HG02588 (cell line): ENCODE measurements at regions not wholly inside any gene's neighbourhood (a gene's known extent, or its start where the extent isn't known, plus 50 kb on each side); places are given as distances from the start of the nearest gene placed in this dataset.
"Not testable (repeated sequence)": the region's sequence is repeated elsewhere in the genome, so short reads cannot be mapped to it uniquely, and the experiment has no call there.

Source experiments
- ATAC-seq: cut with Tn5 transposase; IDR thresholded peaks from one replicate; pipeline ENCODE4 v1.9.1; 2021; ENCODE audit warnings: mild to moderate bottlenecking, moderate library complexity; ENCODE audit not compliant: unreplicated experiment

DNA sequence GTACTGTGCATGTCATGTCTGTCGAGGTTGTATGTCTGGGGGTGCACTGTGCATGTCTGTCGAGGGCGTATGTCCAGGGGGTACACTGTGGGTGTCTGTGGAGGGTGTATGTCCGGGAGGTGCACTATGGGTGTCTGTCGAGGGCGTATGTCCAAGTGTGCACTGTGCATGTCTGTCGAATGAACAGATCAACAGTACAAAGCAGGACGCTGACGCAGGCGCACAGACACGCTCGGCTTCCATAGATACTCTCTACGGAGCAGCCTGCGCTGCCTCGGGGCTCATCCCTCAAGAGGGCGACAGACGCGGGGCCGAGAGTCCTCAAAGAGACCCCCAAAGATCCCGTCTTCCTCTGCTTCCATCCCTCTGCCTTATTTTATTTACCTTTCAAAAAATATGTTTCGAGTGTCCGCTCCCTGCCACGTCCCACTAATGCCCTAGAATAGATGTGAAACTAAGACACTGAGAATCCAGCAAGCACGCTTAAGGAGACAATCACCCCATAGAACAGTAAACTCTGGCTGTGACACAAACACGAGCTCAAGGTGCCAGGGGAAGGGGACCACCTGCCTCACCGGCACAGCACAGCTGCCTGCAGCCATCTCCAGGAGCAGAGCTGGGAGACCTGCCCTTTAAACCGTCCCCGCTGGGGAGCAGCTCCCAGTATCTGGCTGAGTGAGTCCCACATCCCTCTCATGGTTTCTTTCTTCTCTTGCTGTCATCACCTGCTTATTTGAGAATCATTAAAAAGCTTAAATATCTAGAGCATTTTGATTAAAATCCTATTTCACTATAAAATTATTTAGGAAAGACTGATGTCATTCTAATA is 250.5 kb upstream of the MYT1L start:
- ATAC-seq = no peak

DNA sequence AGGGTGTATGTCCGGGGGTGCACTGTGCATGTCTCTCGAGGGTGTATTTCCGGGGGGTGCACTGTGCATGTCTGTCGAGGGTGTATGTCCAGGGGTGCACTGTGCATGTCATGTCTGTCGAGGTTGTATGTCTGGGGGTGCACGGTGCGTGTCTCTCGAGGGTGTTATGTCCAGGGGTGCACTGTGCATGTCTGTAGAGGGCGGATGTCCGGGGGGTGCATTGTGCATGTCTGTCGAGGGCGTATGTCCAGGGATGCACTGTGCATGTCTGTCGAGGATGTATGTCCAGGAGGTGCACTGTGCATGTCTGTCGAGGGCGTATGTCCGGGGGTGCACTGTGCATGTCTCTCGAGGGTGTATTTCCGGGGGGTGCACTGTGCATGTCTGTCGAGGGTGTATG is 249.8 kb upstream of the MYT1L start:
- ATAC-seq = not testable (repeated sequence)

DNA sequence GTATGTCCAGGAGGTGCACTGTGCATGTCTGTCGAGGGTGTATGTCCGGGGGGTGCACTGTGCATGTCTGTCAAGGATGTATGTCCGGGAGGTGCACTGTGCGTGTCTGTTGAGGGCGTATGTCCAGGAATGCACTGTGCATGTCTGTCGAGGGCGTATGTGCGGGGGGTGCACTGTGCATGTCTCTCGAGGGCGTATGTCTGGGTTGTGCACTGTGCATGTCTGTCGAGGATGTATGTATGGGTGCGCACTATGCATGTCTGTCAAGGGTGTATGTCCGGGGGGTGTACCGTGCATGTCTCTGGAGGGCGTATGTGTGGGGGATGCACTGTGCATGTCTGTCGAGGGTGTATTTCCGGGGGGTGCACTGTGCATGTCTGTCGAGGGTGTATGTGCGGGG is 249.3 kb upstream of the MYT1L start:
- no peak for ATAC-seq

DNA sequence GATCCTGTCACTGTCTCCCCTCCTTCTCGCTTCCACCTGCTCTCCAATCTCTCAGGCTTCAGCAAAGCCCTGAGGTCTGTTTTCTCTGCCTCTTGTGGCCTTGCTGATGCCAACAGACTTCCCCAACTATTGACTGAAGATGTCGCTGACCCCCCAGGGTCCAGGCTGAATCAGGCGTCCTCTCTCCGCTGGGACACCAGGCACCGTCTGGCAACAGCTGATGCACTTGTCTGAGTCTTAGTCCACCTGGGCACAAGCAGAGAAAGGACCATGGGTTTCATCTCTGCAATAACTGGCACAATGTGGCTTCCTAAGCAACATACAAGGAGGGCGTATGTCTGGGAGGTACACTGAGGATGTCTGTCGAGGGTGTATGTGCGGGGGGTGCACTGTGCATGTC is 248.7 kb upstream of the MYT1L start:
- ATAC-seq = no peak

DNA sequence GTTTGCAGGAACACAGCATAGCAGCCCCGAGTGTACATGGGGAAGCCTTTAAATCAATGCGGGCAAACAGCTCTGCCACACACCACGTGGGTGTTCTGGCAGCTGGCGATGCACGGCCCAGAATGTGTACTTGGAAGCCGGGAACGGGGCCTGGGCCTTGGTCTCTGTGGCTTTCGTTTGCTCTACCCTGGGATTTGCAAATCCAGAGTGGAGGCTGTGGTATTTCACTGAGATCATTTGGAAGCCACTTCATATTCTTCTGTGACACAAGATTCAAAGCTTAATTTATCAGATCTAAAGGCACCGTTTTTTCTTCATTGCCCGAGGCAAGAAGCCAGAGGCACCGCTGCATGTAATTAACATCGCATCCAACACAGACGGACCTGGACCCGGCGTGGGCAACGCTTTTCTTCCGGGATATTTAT is 246.3 kb upstream of the MYT1L start:
- ATAC-seq = no peak

DNA sequence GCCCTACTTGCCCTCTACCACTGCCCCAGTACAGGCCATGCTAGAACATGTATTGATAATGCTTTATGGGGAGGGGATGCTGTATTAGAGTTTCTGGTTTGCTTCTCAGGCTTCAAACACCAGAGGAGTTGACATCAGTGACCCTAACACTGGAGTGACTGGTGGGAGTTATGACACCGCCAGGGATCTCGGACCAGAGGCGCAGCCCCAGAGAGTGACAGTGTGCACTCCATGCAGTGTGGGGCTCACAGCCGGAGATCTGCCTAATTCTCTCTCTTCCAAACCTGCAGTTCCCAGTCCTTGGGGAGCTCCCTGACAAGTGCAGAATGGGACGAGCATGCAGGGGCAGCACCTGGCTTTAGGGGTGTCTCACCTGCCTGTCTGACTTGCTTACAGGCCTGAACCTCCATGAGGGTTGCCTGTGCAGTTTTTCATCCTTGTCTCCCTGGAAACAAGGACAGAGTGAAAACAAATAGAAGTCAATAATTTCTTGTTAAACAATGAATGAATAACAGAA is 244.9 kb upstream of the MYT1L start:
- ATAC-seq = no peak

DNA sequence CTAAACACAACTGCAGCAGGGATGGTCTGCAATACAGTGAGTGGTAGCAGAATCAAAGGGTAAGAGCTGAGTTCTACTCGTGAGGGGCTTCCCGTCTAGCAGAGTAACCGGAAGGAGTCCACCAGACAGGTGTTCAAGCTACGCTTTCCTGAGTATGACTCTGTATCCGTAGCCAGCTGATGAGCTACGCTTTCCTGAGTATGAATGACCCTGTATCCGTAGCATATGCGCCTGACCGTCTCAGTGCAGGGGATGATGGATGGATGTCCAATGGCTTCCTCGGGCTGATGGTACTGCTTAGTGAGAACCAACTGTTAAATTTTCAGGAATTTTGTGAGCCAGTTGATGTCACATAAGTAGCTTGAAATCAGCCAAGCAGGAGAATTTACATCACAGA is 244.1 kb upstream of the MYT1L start:
- no peak for ATAC-seq

DNA sequence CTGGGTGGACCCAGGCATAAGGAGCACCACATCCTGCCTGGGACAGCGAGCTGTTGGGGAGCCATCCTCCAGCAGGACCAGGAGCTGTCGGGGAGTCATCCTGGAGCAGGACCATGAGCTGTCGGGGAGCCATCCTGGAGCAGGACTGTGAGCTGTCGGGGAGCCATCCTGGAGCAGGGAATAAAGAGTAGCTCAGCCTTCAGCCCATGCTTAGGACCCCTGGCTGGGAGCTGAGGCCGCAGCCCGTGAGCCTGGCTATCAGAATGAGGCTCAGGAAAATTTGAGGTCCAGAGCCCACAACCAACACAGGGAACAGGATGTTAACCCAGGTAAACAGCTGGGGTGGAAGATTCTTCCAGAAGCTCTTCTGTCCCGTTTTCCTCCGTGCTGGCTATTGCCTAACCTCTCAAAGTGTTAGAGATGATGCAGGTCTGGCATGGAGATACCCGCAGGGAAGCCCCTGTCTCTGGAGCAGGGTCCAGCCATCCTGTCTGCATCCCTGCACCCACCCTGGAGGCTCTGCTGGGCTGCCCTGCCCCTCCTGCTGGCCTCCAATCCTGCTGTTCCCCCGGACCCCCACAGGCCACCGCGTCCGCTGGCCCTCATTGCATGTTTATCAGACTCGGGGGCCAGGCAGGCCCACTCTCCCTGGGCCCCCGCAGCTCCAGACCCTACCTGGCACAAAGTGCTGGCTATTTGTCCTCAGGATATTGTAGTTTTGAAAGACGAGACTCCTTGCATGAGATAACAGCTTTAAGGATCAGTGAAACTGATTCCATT is 243.5 kb upstream of the MYT1L start:
- no peak for ATAC-seq

DNA sequence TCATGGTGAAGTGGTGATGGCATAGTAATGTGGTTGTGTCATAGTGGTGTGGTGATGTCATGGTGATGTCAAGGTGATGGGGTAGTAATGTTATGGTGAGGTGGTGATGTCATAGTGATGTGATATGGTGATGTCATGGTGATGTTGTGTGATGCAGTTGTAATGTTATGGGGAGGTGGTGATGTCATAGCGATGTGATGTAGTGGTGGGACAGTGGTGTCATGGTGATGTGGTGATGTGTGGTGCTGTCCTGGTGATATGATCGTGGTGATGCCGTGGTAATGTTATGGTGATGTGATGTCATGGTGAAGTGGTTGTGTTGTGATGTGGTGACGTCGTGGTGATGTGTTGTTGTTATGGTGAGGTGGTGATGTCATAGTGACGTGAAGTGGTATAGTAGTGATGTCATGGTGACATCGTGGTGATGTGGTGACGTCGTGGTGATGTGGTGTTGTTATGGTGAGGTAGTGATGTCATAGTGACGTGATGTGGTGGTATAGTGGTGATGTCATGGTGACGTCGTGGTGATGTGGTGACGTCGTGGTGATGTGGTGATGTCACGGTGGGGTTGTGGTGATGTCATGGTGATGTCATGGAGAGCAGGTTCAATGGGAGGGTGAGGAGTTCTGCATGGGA is 242.7 kb upstream of the MYT1L start:
- ATAC-seq = no peak

DNA sequence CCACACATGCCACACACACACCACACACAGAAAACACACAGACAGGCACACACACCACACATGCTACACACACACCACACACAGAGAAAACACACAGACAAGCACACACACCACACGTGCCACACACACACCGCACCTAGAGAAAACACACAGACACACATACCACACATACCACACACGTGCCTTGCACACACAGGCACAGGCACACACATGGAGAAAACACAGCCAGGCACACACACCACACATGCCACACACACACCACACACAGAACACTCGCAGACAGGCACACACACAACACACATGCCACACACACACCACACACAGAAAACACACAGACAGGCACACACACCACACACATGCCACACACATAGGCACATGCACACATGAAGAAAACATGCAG is 242.1 kb upstream of the MYT1L start:
- ATAC-seq = no peak

DNA sequence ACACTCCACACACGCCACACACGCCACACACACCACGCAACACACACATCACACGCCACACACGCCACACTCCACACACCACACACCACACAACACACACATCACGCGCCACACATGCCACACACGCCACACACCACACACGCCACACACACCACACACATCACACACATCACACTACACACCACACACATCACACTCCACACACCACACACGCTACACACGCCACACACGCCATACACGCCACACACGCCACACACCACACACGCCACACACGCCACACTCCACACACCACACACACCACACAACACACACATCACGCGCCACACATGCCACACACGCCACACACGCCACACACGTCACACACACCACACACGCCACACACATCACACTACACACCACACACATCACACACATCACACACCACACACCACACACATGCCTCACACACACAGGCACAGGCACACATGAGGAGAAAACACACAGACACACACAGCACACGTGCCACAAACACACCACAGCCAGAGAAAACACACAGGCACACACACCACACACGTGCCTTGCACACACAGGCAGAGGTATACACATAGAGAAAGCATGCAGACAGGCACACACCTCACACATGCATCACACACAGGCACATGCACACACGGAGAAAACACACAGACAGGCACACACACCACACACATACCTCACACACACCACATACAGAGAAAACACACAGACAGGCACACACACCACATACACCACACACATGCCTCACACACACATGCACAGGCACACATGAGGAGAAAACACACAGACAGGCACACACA is 241.5 kb upstream of the MYT1L start:
- no peak for ATAC-seq

DNA sequence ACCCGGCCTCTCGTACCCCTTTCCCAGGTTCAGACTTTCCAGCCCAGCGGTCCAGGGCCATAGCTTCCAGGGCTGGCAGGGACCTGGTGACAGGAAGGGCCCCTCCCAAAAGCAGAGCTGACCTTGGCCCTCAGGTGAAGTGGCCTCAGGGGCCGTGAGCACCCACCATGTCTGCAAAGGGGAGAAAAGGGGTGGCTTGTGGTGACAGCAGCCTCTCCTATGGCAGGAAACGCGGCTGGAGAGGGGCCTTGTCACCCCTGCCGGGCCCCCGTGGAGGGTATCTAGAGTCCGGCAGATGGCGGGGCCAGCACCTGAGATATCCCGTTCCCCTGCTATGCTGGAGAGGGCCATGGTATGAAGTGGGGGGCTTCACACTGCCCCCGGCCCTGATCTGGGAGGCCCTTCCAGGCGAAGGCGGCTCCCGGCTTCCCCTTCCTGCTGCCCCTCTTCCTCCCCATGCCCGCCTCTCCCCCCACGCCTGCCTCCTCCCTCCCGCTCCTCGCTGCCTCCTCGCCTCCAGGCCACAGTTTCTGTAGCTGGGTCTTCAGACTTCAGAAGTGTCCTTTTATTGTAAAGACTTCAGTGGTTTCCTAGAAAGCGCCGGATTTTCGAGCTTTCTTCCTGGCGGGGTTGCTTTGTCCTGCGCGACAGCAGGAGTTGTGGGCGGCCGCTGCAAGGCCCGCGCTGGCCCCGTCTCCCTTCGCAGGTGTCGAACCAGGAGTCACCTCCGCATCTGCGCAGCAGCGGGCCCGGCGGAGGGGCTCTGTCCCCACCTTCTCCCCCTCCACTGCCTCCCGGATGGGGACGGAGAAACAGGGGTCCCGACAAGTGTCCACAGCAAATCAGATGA is 240.5 kb upstream of the MYT1L start:
- no peak for ATAC-seq

DNA sequence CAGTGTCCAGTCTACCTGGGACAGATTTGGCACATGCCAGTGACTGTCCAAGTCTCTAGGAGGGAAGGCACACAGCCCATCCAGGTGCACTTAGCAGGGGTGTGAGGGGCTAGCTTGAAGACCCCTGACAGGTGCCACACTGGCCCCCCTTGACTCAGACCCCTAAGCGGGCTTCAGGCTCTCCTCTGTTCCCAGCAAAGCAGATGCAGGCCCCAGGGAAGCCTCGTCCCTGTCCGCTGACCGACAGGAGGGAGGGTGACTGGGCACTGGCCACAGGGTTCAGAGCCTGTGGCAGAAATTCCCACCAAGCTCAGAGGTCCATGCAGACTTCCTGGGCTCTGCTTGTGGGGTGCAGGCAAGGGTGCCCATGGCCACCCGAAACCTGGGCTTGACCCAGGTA is 239.8 kb upstream of the MYT1L start:
- no peak for ATAC-seq

DNA sequence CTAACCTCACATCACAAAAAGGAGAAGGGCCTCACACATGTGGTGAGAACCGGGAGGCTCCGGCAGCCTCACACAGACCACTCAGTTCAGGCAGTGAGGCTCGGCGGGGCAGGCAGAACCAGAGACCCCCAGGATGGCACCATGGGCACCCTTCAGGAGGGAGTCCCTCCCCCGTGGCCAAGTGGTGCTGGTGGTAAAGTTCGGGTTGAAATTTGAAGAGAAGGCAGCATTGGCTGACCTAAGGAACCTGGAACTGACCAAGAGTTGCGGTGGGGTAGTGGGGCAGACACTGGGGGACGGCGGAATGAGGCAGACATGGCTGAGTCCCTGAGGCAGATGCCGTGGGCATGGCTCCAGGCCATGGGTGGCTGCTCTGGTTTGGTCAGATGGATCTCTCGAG is 239.3 kb upstream of the MYT1L start:
- no peak for ATAC-seq

DNA sequence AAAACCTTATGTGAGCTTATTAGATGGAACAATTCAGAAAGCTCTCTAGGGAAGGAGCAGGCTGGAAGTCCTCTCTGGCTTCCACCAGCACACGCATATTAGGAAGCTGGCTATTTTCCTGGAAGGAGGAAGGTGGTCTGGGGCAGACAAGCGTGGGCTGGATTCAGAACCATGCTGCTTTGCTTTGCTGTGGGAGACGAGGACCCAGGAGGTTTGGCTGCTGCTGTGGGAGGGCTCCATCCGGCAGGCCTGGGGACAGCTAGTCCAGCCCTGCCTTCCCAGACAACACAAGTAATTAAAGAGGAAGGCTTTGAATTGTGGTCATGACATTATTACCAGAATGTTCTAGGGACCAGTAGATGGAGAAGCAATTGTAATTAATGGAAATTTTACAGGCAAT is 238.8 kb upstream of the MYT1L start:
- no peak for ATAC-seq

DNA sequence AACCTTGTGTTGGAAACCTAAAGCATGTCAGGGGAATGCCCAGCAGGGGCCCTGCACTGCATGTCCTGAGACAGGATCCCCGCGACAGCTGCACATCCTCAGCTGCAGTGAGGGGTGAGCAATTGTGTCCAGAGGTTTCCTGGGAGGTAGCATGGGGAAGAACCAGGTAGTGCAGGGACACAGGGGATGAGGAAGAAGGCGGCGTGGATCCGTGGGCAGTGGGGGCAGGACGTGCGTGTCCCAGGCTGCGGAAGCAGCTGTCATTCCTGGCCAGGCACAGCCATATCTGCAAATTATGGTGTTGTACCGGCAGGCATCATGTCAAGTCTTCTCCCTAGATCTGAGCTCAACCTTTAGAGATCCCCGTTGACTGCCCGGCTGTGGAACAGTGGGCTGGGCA is 238.2 kb upstream of the MYT1L start:
- ATAC-seq = no peak

DNA sequence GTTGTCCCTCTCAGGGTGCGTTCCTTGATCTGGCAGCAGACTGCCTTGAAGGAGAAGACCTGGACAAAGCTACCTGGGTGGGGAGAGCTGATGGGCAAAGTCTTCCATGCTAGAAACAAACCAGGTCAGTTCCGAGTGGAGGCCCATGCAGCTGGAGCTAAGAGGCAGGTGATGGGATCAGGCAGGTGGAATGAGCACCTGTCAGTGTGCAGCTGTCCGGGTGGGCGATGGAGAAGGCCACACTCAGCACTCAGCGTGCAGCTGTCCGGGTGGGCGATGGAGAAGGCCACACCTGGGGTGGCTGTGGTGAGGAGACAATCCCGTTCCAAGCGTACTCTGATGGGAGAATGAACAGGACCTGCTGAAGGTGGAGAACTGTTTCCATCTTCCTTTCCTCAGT is 237.3 kb upstream of the MYT1L start:
- ATAC-seq = no peak

DNA sequence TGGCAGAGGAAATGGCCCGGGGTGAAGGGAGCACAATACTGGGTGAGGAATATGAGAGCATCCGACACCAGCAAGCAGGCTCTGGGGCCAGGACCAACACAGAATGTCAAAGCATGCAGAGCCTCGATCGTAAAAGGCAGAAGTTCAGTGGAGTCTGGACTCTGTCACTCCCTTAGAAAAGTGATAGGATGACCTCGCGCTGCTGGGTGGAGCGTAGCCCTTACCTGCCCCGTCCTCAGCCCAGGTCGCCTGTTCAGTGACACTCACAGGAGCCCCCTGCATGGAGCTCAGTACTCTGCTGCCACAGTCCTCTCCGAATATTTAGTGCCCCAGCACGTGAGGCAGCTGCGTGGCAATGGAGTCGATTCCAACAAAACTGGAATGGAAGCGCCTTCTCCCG is 236.7 kb upstream of the MYT1L start:
- ATAC-seq = no peak

DNA sequence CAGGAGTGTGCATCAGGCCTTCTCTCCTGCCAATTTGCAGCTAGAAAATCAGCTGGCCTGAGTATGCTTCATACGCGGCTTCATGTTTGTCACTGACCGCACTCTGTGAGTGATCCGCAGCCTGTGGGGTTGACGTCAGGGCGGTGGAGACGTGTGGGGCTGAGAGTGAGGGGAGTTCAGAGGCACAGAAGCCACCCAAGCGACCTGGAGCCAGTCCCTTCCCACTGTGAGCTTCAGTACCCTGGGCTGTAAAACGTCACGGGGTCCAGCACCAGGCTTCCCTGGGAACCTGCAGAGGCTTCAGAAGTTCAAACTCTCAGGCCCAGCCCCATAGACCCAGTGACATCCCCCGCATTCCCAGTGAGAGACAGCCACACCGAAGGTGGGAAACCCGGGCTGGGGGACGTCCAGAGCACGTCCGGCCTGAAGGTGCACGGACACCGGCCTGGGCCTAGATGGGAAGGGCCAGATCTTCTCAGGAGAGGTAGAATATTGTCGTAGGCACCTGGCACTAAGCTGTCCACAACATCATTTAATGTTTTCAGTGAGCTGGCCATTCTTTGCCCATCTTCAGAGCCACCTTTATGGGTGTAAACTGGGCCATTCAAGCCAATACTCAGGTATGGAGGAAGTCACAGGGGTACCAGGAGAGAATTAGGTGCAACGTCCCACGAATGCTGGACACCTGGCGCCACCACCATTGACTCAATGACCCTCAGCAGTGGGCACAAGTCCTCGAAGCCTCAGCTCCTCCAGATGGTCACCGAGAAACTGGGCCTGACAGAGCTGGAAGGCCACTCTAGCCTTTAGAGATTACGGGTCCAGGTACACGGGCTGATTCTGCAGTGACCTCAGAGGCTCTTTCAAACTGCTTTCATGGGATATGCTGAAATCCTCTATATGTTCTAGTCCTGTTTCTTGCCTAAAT is 235.6 kb upstream of the MYT1L start:
- ATAC-seq = no peak
